OCI-LY7 (cell line): ENCODE measurements at regions not wholly inside any gene's neighbourhood (a gene's known extent, or its start where the extent isn't known, plus 50 kb on each side); places are given as distances from the start of the nearest gene placed in this dataset.

Source experiments
- BruUV-seq: library from RNA; stranded (reverse); fragments of 400-500 nt; replicated peaks from 2 replicates; lab custom pipeline; 2021; lab: Mats Ljungman, UMichigan
- CTCF ChIA-PET: fragments of 300-600 bp; sonication (Branson Sonifier 250); formaldehyde crosslinking; loops from one replicate; lab custom pipeline; 2022; ENCODE audit warnings: antibody characterized with exemption; ENCODE audit not compliant: unreplicated experiment; lab: Charles Lee
- POLR2A ChIA-PET: fragments of 300-600 bp; sonication (Branson Sonifier 250); formaldehyde crosslinking; loops from one replicate; lab custom pipeline; 2022; ENCODE audit warnings: antibody characterized with exemption; lab: Charles Lee
- DNase-seq: peaks from one replicate; pipeline ENCODE4 v3.0.0-alpha.2; 2015; ENCODE audit warnings: low spot score
- H2AFZ ChIP-seq: fragments of 200-600 bp; sonication (generic), shearing (Covaris generic); 2 replicates; pipeline ENCODE4 v1.6.1; 2014; ENCODE audit warnings: mild to moderate bottlenecking, antibody characterized with exemption, low read length, moderate library complexity
- H3K27ac ChIP-seq: fragments of 200-600 bp; sonication (generic); 2 replicates; pipeline ENCODE4 v1.5.1; 2014; ENCODE audit warnings: mixed run types, low read depth, mild to moderate bottlenecking, moderate library complexity, low read length, inconsistent platforms; ENCODE audit not compliant: poor library complexity, severe bottlenecking
- H3K36me3 ChIP-seq: fragments of 200-600 bp; sonication (generic); 2 replicates; pipeline ENCODE4 v1.6.1; 2014; ENCODE audit warnings: mild to moderate bottlenecking, antibody characterized with exemption, low read length, moderate library complexity, mixed read lengths; ENCODE audit not compliant: insufficient read depth
- H3K4me1 ChIP-seq: fragments of 200-600 bp; sonication (generic); 2 replicates; pipeline ENCODE4 v1.5.1; 2014; ENCODE audit warnings: mild to moderate bottlenecking, low read length; ENCODE audit not compliant: insufficient read depth, poor library complexity, severe bottlenecking
- H3K4me2 ChIP-seq: fragments of 200-600 bp; sonication (generic); 2 replicates; pipeline ENCODE4 v1.6.1; 2014; ENCODE audit warnings: mild to moderate bottlenecking, low read length
- H3K4me3 ChIP-seq: fragments of 200-600 bp; sonication (generic); 2 replicates; pipeline ENCODE4 v1.5.1; 2014; ENCODE audit warnings: mild to moderate bottlenecking, low read depth, low read length; ENCODE audit not compliant: poor library complexity, severe bottlenecking
- H3K79me2 ChIP-seq: fragments of 200-600 bp; sonication (generic); 2 replicates; pipeline ENCODE4 v1.6.1; 2016; ENCODE audit warnings: low read depth, mild to moderate bottlenecking, low read length, moderate library complexity, mixed read lengths; ENCODE audit not compliant: insufficient read depth
- H3K9me2 ChIP-seq: fragments of 200-600 bp; sonication (generic); 2 replicates; pipeline ENCODE4 v1.6.1; 2016; ENCODE audit warnings: mild to moderate bottlenecking, low read length, mixed read lengths; ENCODE audit not compliant: insufficient read depth
- H3K9me3 ChIP-seq: fragments of 200-600 bp; sonication (generic); 2 replicates; pipeline ENCODE4 v1.6.1; 2014; ENCODE audit warnings: mild to moderate bottlenecking, mixed run types, low read length, mixed read lengths
- H4K20me1 ChIP-seq: fragments of 200-600 bp; sonication (generic); 2 replicates; pipeline ENCODE4 v1.6.1; 2014; ENCODE audit warnings: mild to moderate bottlenecking, antibody characterized with exemption, low read length, moderate library complexity, mixed read lengths; ENCODE audit not compliant: insufficient read depth
- CTCF ChIP-seq: fragments of 200-600 bp; sonication (generic); conservative IDR thresholded peaks from 2 replicates; pipeline ENCODE4 v1.5.1; 2014; ENCODE audit warnings: mild to moderate bottlenecking, antibody characterized with exemption, low read length, moderate library complexity, mixed read lengths
- EZH2phosphoT487 ChIP-seq: fragments of 200-600 bp; sonication (generic); IDR thresholded peaks from 2 replicates; pipeline ENCODE4 v1.6.1; 2018; ENCODE audit warnings: low read depth, borderline replicate concordance, mild to moderate bottlenecking, mixed run types, antibody characterized with exemption, low read length, moderate library complexity, mixed read lengths
- intact Hi-C: fragments of 100-400 bp; cut with micrococcal nuclease; formaldehyde crosslinking; loops from one replicate; pipeline ENCODE4 v1.10.0; 2022; ENCODE audit not compliant: unreplicated experiment

GRCh38 chr5:121296356-121296755, 555.3 kb upstream of the FTMT start:
- H3K79me2 ChIP-seq: no peaks in the 10 kb centered on the region
- POLR2A ChIA-PET: interaction anchor here (1.7 kb wide), 1 partner anchor 9 kb away, joined by 5 read pairs; no protein-coding TSS in a partner anchor
- H2AFZ ChIP-seq: no peak overlapping the region
- H4K20me1 ChIP-seq: no peaks in the 10 kb centered on the region
- H3K4me3 ChIP-seq: no peak overlapping the region
- H3K4me1 ChIP-seq: no peaks in the 10 kb centered on the region
- no peak for TF ChIP-seq CTCF
- no peak for TF ChIP-seq EZH2phosphoT487
- H3K9me2 ChIP-seq: no peaks in the 10 kb centered on the region
- DNase-seq: no peak
- H3K4me2 ChIP-seq: no peak overlapping the region
- no peaks in the 10 kb centered on the region for H3K9me3 ChIP-seq
- H3K27ac ChIP-seq: no peak overlapping the region
- intact Hi-C loops: no loop called here
- no peaks in the 10 kb centered on the region for H3K36me3 ChIP-seq
- BruUV-seq: no TSS peak
- CTCF ChIA-PET: no interaction called here

GRCh38 chr5:121299153-121299552, 552.5 kb upstream of the FTMT start:
- no peak overlapping the region for H2AFZ ChIP-seq
- no peak for DNase-seq
- H3K4me2 ChIP-seq: no peak overlapping the region
- ChIA-PET CTCF (no interaction called here), POLR2A (no interaction called here)
- no peaks in the 10 kb centered on the region for H3K9me2 ChIP-seq
- no peaks in the 10 kb centered on the region for H3K36me3 ChIP-seq
- H3K4me1 ChIP-seq: no peaks in the 10 kb centered on the region
- no peak overlapping the region for H3K27ac ChIP-seq
- no peaks in the 10 kb centered on the region for H3K9me3 ChIP-seq
- BruUV-seq: no TSS peak
- no peaks in the 10 kb centered on the region for H3K79me2 ChIP-seq
- no peak for TF ChIP-seq CTCF
- no peak for TF ChIP-seq EZH2phosphoT487
- intact Hi-C loops: no loop called here
- no peaks in the 10 kb centered on the region for H4K20me1 ChIP-seq
- H3K4me3 ChIP-seq: no peak overlapping the region

- Histone ChIP-seq H3K4me2 (no peak overlapping the region), H2AFZ (no peak overlapping the region), H3K9me2 (no peaks in the 10 kb centered on the region), H3K36me3 (no peaks in the 10 kb centered on the region), H3K27ac (no peak overlapping the region), H3K79me2 (no peaks in the 10 kb centered on the region), H3K4me1 (no peaks in the 10 kb centered on the region), H3K9me3 (no peaks in the 10 kb centered on the region), H4K20me1 (no peaks in the 10 kb centered on the region), H3K4me3 (no peak overlapping the region)
- DNase-seq: no peak
- TF ChIP-seq EZH2phosphoT487: no peak
- no peak for TF ChIP-seq CTCF
- POLR2A ChIA-PET: interaction anchor here (0.7 to 1.4 kb wide), 2 partner anchors 8 to 482 kb away, joined by 4 to 5 read pairs; no protein-coding TSS in a partner anchor
- intact Hi-C loops: no loop called here
- no TSS peak for BruUV-seq
- CTCF ChIA-PET: no interaction called here
Observed at GRCh38 chr5:121304838-121305237, 546.8 kb upstream of the FTMT start.
